ENCODE measurements at regions not wholly inside any gene's neighbourhood (a gene's known extent, or its start where the extent isn't known, plus 50 kb on each side); places are given as distances from the start of the nearest gene placed in this dataset.

DNA sequence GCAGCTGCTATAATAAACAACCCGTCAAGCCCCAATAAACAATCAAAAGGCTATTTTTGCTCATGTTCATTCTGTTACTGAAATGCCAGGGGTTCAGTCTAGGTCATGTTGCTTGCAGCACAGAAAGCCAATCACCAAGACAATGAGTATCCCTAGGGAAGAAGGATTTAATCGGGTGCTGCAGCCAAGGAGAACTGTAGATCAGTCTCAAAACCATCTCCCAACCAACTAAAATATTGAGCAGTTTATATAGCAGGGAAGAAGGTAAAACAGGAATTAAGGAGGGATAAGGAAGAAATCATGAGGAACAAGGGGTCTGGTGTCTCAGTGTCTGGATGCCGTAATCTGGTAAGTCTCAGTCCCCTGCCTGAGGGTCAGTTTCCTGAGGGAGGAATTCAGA lies 169.5 kb downstream of the BLID start:
- Mint-ChIP-seq H3K9me3 (ENCODE audit: unreplicated experiment) (no peaks in the 10 kb centered on the region), H3K4me1 (ENCODE audit: unreplicated experiment) (no peaks in the 10 kb centered on the region), H3K36me3 (ENCODE audit: low read depth, unreplicated experiment) (no peaks in the 10 kb centered on the region), H3K27ac (ENCODE audit: unreplicated experiment) (no peak overlapping the region), H3K4me3 (ENCODE audit: unreplicated experiment) (no peak overlapping the region), H3K27me3 (ENCODE audit: unreplicated experiment) (peaks cover 2% of the 10 kb centered on the region)
- no peak for TF ChIP-seq CTCF (IDR thresholded peaks at IDR 0.05; ENCODE audit: unreplicated experiment)
- DNase-seq (ENCODE audit: low spot score), result no peak

DNA sequence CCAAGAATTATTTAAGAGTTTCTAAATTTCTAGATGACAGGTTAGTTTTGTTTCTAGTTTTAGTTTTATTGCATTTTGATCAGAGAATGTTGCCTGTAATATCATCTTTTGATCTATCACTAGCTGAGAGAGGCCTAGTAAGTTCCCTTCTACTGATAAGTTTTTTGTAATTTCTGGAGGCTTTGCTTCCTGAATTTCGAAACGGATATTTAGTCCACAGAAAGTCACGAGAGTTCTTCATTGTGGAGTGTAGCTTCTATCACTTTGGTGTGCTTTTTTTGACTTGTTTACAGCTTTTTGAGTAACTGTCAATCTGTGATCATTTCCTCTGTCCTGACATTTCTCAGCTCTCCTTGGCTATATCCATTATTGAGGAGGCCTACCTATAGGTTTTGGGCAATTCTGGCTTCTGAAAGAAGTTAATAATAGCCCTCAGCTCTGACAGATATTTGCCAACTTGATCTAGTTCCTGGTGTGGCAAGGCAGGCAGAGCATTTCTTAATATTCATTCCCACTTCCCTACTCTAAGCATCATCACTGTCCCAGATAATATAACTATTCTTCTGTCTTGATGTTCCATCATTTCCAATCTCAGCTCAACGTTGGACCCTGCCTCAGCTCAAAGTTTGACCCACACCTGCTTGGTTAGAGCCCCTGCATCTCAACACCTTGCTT lies 171.3 kb downstream of the BLID start:
- Mint-ChIP-seq H3K4me1 (ENCODE audit: unreplicated experiment) (no peaks in the 10 kb centered on the region), H3K4me3 (ENCODE audit: unreplicated experiment) (no peak overlapping the region), H3K36me3 (ENCODE audit: low read depth, unreplicated experiment) (no peaks in the 10 kb centered on the region), H3K9me3 (ENCODE audit: unreplicated experiment) (no peaks in the 10 kb centered on the region), H3K27me3 (ENCODE audit: unreplicated experiment) (peaks cover 2% of the 10 kb centered on the region), H3K27ac (ENCODE audit: unreplicated experiment) (no peak overlapping the region)
- TF ChIP-seq CTCF (IDR thresholded peaks at IDR 0.05; ENCODE audit: unreplicated experiment), result no peak
- DNase-seq (ENCODE audit: low spot score), result no peak

- Mint-ChIP-seq H3K9me3 (ENCODE audit: unreplicated experiment) (no peaks in the 10 kb centered on the region), H3K36me3 (ENCODE audit: low read depth, unreplicated experiment) (no peaks in the 10 kb centered on the region), H3K4me3 (ENCODE audit: unreplicated experiment) (no peak overlapping the region), H3K27me3 (ENCODE audit: unreplicated experiment) (no peaks in the 10 kb centered on the region), H3K27ac (ENCODE audit: unreplicated experiment) (no peak overlapping the region), H3K4me1 (ENCODE audit: unreplicated experiment) (no peaks in the 10 kb centered on the region)
- TF ChIP-seq CTCF (IDR thresholded peaks at IDR 0.05; ENCODE audit: unreplicated experiment), result no peak
- no peak for DNase-seq (ENCODE audit: low spot score)
Observed at GRCh38 chr11:121938076-121938475, 177.9 kb downstream of the BLID start.

- Mint-ChIP-seq H3K27me3 (ENCODE audit: unreplicated experiment) (no peaks in the 10 kb centered on the region), H3K9me3 (ENCODE audit: unreplicated experiment) (no peaks in the 10 kb centered on the region), H3K4me1 (ENCODE audit: unreplicated experiment) (no peaks in the 10 kb centered on the region), H3K27ac (ENCODE audit: unreplicated experiment) (no peak overlapping the region), H3K36me3 (ENCODE audit: low read depth, unreplicated experiment) (no peaks in the 10 kb centered on the region), H3K4me3 (ENCODE audit: unreplicated experiment) (no peak overlapping the region)
- DNase-seq (ENCODE audit: low spot score), result no peak
- no peak for TF ChIP-seq CTCF (IDR thresholded peaks at IDR 0.05; ENCODE audit: unreplicated experiment)
Observed at GRCh38 chr11:121936781-121937447, 179.1 kb downstream of the BLID start.

GRCh38 chr11:121936370-121936769 lies 179.6 kb downstream of the BLID start:
- Mint-ChIP-seq H3K27ac (ENCODE audit: unreplicated experiment) (no peak overlapping the region), H3K4me3 (ENCODE audit: unreplicated experiment) (no peak overlapping the region), H3K36me3 (ENCODE audit: low read depth, unreplicated experiment) (no peaks in the 10 kb centered on the region), H3K9me3 (ENCODE audit: unreplicated experiment) (no peaks in the 10 kb centered on the region), H3K4me1 (ENCODE audit: unreplicated experiment) (no peaks in the 10 kb centered on the region), H3K27me3 (ENCODE audit: unreplicated experiment) (no peaks in the 10 kb centered on the region)
- no peak for TF ChIP-seq CTCF (IDR thresholded peaks at IDR 0.05; ENCODE audit: unreplicated experiment)
- no peak for DNase-seq (ENCODE audit: low spot score)
